ENCODE measurements at regions not wholly inside any gene's neighbourhood (a gene's known extent, or its start where the extent isn't known, plus 50 kb on each side); places are given as distances from the start of the nearest gene placed in this dataset.
A peak's percentile ranks its signal among the peaks of the same experiment; 100 is the strongest.

GRCh38 chr4:128373628-128374027 lies 86.0 kb upstream of the PGRMC2 start:
- no peak overlapping the region for H3K27ac ChIP-seq
- no peak for DNase-seq
- H3K27me3 ChIP-seq: no peaks in the 10 kb centered on the region
- in situ Hi-C loops (cut with MboI; ENCODE audit: low sequenced_read_pairs in 4 of 4) (no loop called here), intact Hi-C loops (cut with DNase I; ENCODE audit: low total_unique reads) (loop anchor here (5.0 kb wide), 1 partner anchor 86 kb away; the partner anchor contains the start of gene PGRMC2)
- ATAC-seq: no peak
- H3K4me1 ChIP-seq: peaks cover 26% of the 10 kb centered on the region in 2 donors
- no peak overlapping the region for H3K4me3 ChIP-seq
- H3K36me3 ChIP-seq: no peaks in the 10 kb centered on the region
- TF ChIP-seq CTCF (IDR thresholded peaks at IDR 0.05 in 4 of 5, conservative IDR thresholded peaks at IDR 0.05 in 1 of 5) (no peak), POLR2A (IDR thresholded peaks at IDR 0.05) (no peak)
- H3K9me3 ChIP-seq: no peaks in the 10 kb centered on the region

- H3K36me3 ChIP-seq: no peaks in the 10 kb centered on the region
- DNase-seq (no peak), ATAC-seq (no peak)
- H3K27ac ChIP-seq: peak overlapping the region; percentile 83 to 87 (median 86)
- H3K9me3 ChIP-seq: no peaks in the 10 kb centered on the region
- in situ Hi-C loops (cut with MboI; ENCODE audit: low sequenced_read_pairs in 4 of 4): no loop called here
- no peak for TF ChIP-seq CTCF (IDR thresholded peaks at IDR 0.05 in 4 of 5, conservative IDR thresholded peaks at IDR 0.05 in 1 of 5)
- TF ChIP-seq POLR2A (IDR thresholded peaks at IDR 0.05): no peak
- no peak overlapping the region for H3K4me3 ChIP-seq
- H3K27me3 ChIP-seq: no peaks in the 10 kb centered on the region
- intact Hi-C loops (cut with DNase I; ENCODE audit: low total_unique reads): loop anchor here (2.0 to 5.0 kb wide), 2 partner anchors 15 to 85 kb away; partner anchors contain the start of gene PGRMC2
- peaks cover 26% of the 10 kb centered on the region in 2 donors for H3K4me1 ChIP-seq
Observed at GRCh38 chr4:128371876-128372275, 84.3 kb upstream of the PGRMC2 start.

- DNase-seq: peak in 1 of 2 donors; percentile 61
- intact Hi-C loops (cut with DNase I; ENCODE audit: low total_unique reads): loop anchor here (2.0 to 5.0 kb wide), 2 partner anchors 16 to 84 kb away; partner anchors contain the start of gene PGRMC2
- peak; percentile 93 to 95 for ATAC-seq
Observed at GRCh38 chr4:128371001-128371777, 83.6 kb upstream of the PGRMC2 start.

DNA sequence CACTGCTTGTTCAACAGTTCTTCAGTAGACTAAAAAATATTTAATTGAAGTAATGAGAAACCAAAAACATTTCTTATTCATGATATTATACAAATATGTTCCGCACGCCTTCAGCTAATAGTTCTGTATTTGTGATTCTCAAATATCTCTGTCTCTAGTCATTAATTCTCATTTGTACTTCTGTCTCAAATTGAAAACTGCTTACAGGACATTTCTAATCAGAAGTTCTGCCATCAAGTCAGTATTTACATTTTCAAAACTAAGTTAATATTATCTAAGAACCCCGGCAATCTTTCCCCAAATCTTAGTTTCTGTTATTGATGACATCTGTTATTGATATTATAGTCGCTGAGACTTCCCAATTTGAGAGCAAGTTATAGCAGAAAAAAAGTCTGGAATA lies 78.6 kb upstream of the PGRMC2 start:
- Histone ChIP-seq H3K4me1 (peaks cover 13 to 14% of the 10 kb centered on the region in 2 donors), H3K36me3 (no peaks in the 10 kb centered on the region), H3K27ac (no peak overlapping the region), H3K9me3 (no peaks in the 10 kb centered on the region), H3K27me3 (no peaks in the 10 kb centered on the region), H3K4me3 (no peak overlapping the region)
- intact Hi-C loops (cut with DNase I; ENCODE audit: low total_unique reads) (no loop called here), in situ Hi-C loops (cut with MboI; ENCODE audit: low sequenced_read_pairs in 4 of 4) (no loop called here)
- TF ChIP-seq POLR2A (IDR thresholded peaks at IDR 0.05) (no peak), CTCF (IDR thresholded peaks at IDR 0.05 in 4 of 5, conservative IDR thresholded peaks at IDR 0.05 in 1 of 5) (no peak)
- DNase-seq: no peak
- no peak for ATAC-seq

More at GRCh38 chr4:128371001-128371777, 83.6 kb upstream of the PGRMC2 start:
- H3K27me3 ChIP-seq: no peaks in the 10 kb centered on the region
- peaks cover 26% of the 10 kb centered on the region in 2 donors for H3K4me1 ChIP-seq
- H3K36me3 ChIP-seq: no peaks in the 10 kb centered on the region
- in situ Hi-C loops (cut with MboI; ENCODE audit: low sequenced_read_pairs in 4 of 4): no loop called here
- TF ChIP-seq CTCF (IDR thresholded peaks at IDR 0.05 in 4 of 5, conservative IDR thresholded peaks at IDR 0.05 in 1 of 5) (no peak), POLR2A (IDR thresholded peaks at IDR 0.05) (no peak)
- no peaks in the 10 kb centered on the region for H3K9me3 ChIP-seq
- H3K27ac ChIP-seq: peak overlapping the region; percentile 83 to 87 (median 86)
- no peak overlapping the region for H3K4me3 ChIP-seq

All from gastrocnemius medialis (tissue), 4 donors.